NCI-H128 (cell line): ENCODE measurements at regions not wholly inside any gene's neighbourhood (a gene's known extent, or its start where the extent isn't known, plus 50 kb on each side); places are given as distances from the start of the nearest gene placed in this dataset.

Source experiments
- DNase-seq: peaks from one replicate; lab custom pipeline; 2025; ENCODE audit not compliant: unreplicated experiment; lab: John Stamatoyannopoulos, UW

- no peak for DNase-seq
Observed at GRCh38 chr11:116101902-116102301, 597.7 kb upstream of the CADM1 start.

- no peak for DNase-seq
Observed at GRCh38 chr11:116100016-116100415, 595.8 kb upstream of the CADM1 start.

GRCh38 chr11:116099541-116099940, 595.3 kb upstream of the CADM1 start:
- DNase-seq, result no peak

GRCh38 chr11:116096272-116096995, 592.2 kb upstream of the CADM1 start:
- no peak for DNase-seq

GRCh38 chr11:116093481-116094270, 589.5 kb upstream of the CADM1 start:
- DNase-seq, result no peak

- DNase-seq, result no peak
Observed at GRCh38 chr11:116093065-116093464, 588.9 kb upstream of the CADM1 start.

- no peak for DNase-seq
Observed at GRCh38 chr11:116086426-116086825, 582.2 kb upstream of the CADM1 start.

GRCh38 chr11:116085031-116085635, 580.9 kb upstream of the CADM1 start:
- DNase-seq, result no peak

- DNase-seq, result no peak
Observed at GRCh38 chr11:116084511-116084910, 580.3 kb upstream of the CADM1 start.

GRCh38 chr11:116082256-116082655, 578.0 kb upstream of the CADM1 start:
- no peak for DNase-seq

- no peak for DNase-seq
Observed at GRCh38 chr11:116079580-116079979, 575.4 kb upstream of the CADM1 start.

- no peak for DNase-seq
Observed at GRCh38 chr11:116078101-116078591, 573.9 kb upstream of the CADM1 start.

GRCh38 chr11:116077092-116077491, 572.9 kb upstream of the CADM1 start:
- DNase-seq, result no peak

GRCh38 chr11:116073854-116074837, 569.9 kb upstream of the CADM1 start:
- DNase-seq, result peak; percentile 9

- DNase-seq, result no peak
Observed at GRCh38 chr11:116072601-116073410, 568.6 kb upstream of the CADM1 start.

GRCh38 chr11:116072133-116072532, 567.9 kb upstream of the CADM1 start:
- no peak for DNase-seq

- DNase-seq, result no peak
Observed at GRCh38 chr11:116071241-116071640, 567.0 kb upstream of the CADM1 start.

GRCh38 chr11:116070520-116070919, 566.3 kb upstream of the CADM1 start:
- no peak for DNase-seq

GRCh38 chr11:116066777-116067176, 562.6 kb upstream of the CADM1 start:
- DNase-seq, result no peak

GRCh38 chr11:116065986-116066385, 561.8 kb upstream of the CADM1 start:
- no peak for DNase-seq
